Heart left ventricle (tissue), 13 donors: ENCODE measurements at regions not wholly inside any gene's neighbourhood (a gene's known extent, or its start where the extent isn't known, plus 50 kb on each side); places are given as distances from the start of the nearest gene placed in this dataset.
"Not testable (repeated sequence)": the region's sequence is repeated elsewhere in the genome, so short reads cannot be mapped to it uniquely, and the experiment has no call there.

Experiments used
- CTCF ChIP-seq, 12 donors: fragments of 200-600 bp; sonication (generic) in 4 of 12; IDR thresholded peaks; one replicate each; pipeline versions ENCODE4 v1.5.0 to v1.8.0; 2018 to 2022; ENCODE audit warnings: antibody characterized with exemption in 12 of 12, mild to moderate bottlenecking in 5 of 12
- POLR2A ChIP-seq, 2 donors: fragments of 450-650 bp; IDR thresholded peaks; one replicate each; pipeline ENCODE4 v1.6.1; 2017; ENCODE audit warnings: antibody characterized with exemption in 2 of 2, mild to moderate bottlenecking in 2 of 2, moderate library complexity in 2 of 2
- donor health status: ischemic (EF 13 %, LVEDD 7.1; RV severe dilation, severe dysfunction).
- donor health status: DM: no; HTN: yes; CAD: no.
- donor health status: DM: no; HTN: no; CAD: no.
- donor health status: ischemic (EF 25% LVEDD 6.9; RV normal size, moderate dysfunction).
- donor health status: ischemic (EF 25% LVEDD 5.7; RV mildly dilated, moderate dysfunction).
- donor health status: ischemic (EF 35%, LVEDD 5.7; RV mildly dilated, moderate dysfunction).
- donor health status: nonischemic (EF 11% LVEDD 7.7; RV severe dilation, severe dysfunction).
- donor health status: DM: yes; HTN: yes; CAD: no.
- donor health status: PGD.
- donor health status: ischemic (EF 29% LVEDD 5.4; RV normal size, mild dysfunction).
- donor health status: nonischemic (EF 23%, LVEDD 6.1; RV moderate dilation, normal function).

- TF ChIP-seq CTCF, POLR2A (IDR thresholded peaks at IDR 0.05): not testable (repeated sequence)
Observed at GRCh38 chr2:91989781-91990180, 2881.4 kb upstream of the TEKT4 start.
